Endothelial cell of umbilical vein (primary cell): ENCODE measurements at regions not wholly inside any gene's neighbourhood (a gene's known extent, or its start where the extent isn't known, plus 50 kb on each side); places are given as distances from the start of the nearest gene placed in this dataset.

ENCODE experiments used
- BruUV-seq: library from RNA; stranded (reverse); fragments of 400-500 nt; replicated peaks from 2 replicates; lab custom pipeline; 2021; lab: Mats Ljungman, UMichigan
- CTCF ChIA-PET: fragments of 300-600, 350-600 bp; sonication (Branson Sonifier 250); formaldehyde crosslinking; loops from one replicate; lab custom pipeline; 2021; ENCODE audit warnings: antibody characterized with exemption, inconsistent platforms; lab: Charles Lee
- POLR2A ChIA-PET: fragments of 300-600, 350-600 bp; sonication (Branson Sonifier 250); formaldehyde crosslinking; loops from one replicate; lab custom pipeline; 2021; ENCODE audit warnings: antibody characterized with exemption, inconsistent platforms; lab: Charles Lee
- DNase-seq: peaks from one replicate; pipeline ENCODE4 v3.0.0-alpha.2; 2011; ENCODE audit warnings: low read depth, low spot score
- FAIRE-seq: peaks from 2 replicates; lab custom pipeline; 2011; peaks lifted over from hg19 to GRCh38; lab: Jason Lieb, UNC
- H2AFZ ChIP-seq: 2 replicates; pipeline ENCODE4 v1.6.0; 2012; ENCODE audit warnings: low read depth, low read length, control low read depth, inconsistent platforms
- H3K27ac ChIP-seq: 2 replicates; pipeline ENCODE4 v1.5.1; 2011; ENCODE audit warnings: low read depth, mild to moderate bottlenecking, control low read depth, low read length, moderate library complexity; ENCODE audit not compliant: insufficient read depth
- H3K27me3 ChIP-seq, 2 experiments: 2 replicates each; pipeline versions ENCODE4 v1.6.0 to v1.6.1; 2011; ENCODE audit warnings: low read length in 2 of 2, mixed read lengths in 1 of 2; ENCODE audit not compliant: control insufficient read depth in 2 of 2, insufficient read depth in 2 of 2
- H3K36me3 ChIP-seq, 2 experiments: 2 replicates in 1 of 2; 3 replicates in 1 of 2; pipeline ENCODE4 v1.5.1; 2011; ENCODE audit warnings: low read length in 2 of 2, mild to moderate bottlenecking in 1 of 2, moderate library complexity in 1 of 2; ENCODE audit not compliant: control insufficient read depth in 2 of 2, insufficient read depth in 2 of 2; ENCODE audit errors: extremely low read depth in 1 of 2
- H3K4me1 ChIP-seq: 3 replicates; pipeline ENCODE4 v1.5.1; 2011; ENCODE audit warnings: mild to moderate bottlenecking, low read length; ENCODE audit not compliant: control insufficient read depth, insufficient read depth; ENCODE audit errors: extremely low read depth
- H3K4me2 ChIP-seq: 2 replicates; pipeline ENCODE4 v1.6.1; 2011; ENCODE audit warnings: low read length, control low read depth, mixed read lengths; ENCODE audit not compliant: insufficient read depth
- H3K4me3 ChIP-seq, 3 experiments: fragments of 200-600 bp in 1 of 3; sonication (generic), shearing (Covaris generic) in 1 of 3; replicated peaks in 1 of 3; 2 replicates each; pipeline ENCODE4 v1.5.1; 2011 to 2016; ENCODE audit warnings: control low read depth in 3 of 3, low read length in 3 of 3, mild to moderate bottlenecking in 2 of 3, inconsistent platforms in 1 of 3, low read depth in 1 of 3, moderate library complexity in 1 of 3; ENCODE audit not compliant: insufficient read depth in 1 of 3
- H3K79me2 ChIP-seq: 2 replicates; pipeline ENCODE4 v1.6.0; 2012; ENCODE audit warnings: low read length, inconsistent platforms; ENCODE audit not compliant: control insufficient read depth, insufficient read depth
- H3K9ac ChIP-seq: replicated peaks from 2 replicates; pipeline ENCODE3; 2011; ENCODE audit warnings: low read length, control low read depth; ENCODE audit not compliant: insufficient read depth; ENCODE audit errors: extremely low read depth
- H3K9me1 ChIP-seq: replicated peaks from 3 replicates; pipeline ENCODE4 v1.6.0; 2011; ENCODE audit warnings: mild to moderate bottlenecking, low read length; ENCODE audit not compliant: control insufficient read depth, insufficient read depth; ENCODE audit errors: extremely low read depth
- H3K9me3 ChIP-seq: replicated peaks from 2 replicates; pipeline ENCODE4 v1.5.1; 2012; ENCODE audit warnings: low read length, inconsistent platforms; ENCODE audit not compliant: control insufficient read depth, insufficient read depth
- H4K20me1 ChIP-seq: replicated peaks from 2 replicates; pipeline ENCODE3; 2011; ENCODE audit warnings: mild to moderate bottlenecking, low read length; ENCODE audit not compliant: control insufficient read depth, insufficient read depth; ENCODE audit errors: extremely low read depth
- CTCF ChIP-seq, 2 donors: IDR thresholded peaks; 1 replicate in 1 of 2; 2 replicates in 1 of 2; pipeline ENCODE4 v1.5.1; 2011; ENCODE audit warnings: low read length in 2 of 2, mild to moderate bottlenecking in 2 of 2, moderate library complexity in 2 of 2, control low read depth in 1 of 2, inconsistent platforms in 1 of 2, low read depth in 1 of 2; ENCODE audit not compliant: insufficient read depth in 1 of 2; ENCODE audit errors: extremely low read depth in 1 of 2
- EZH2 ChIP-seq: IDR thresholded peaks from 2 replicates; pipeline ENCODE4 v1.6.1; 2012; ENCODE audit warnings: borderline replicate concordance, low read depth, mild to moderate bottlenecking, moderate library complexity, low read length, inconsistent platforms; ENCODE audit not compliant: severe bottlenecking
- FOS ChIP-seq: IDR thresholded peaks from 2 replicates; pipeline ENCODE4 v1.6.1; 2011; ENCODE audit warnings: mild to moderate bottlenecking, low read length, moderate library complexity, borderline replicate concordance; ENCODE audit not compliant: insufficient read depth
- GATA2 ChIP-seq: IDR thresholded peaks from 2 replicates; pipeline ENCODE4 v1.7.0; 2011; ENCODE audit warnings: low read depth, mild to moderate bottlenecking, moderate library complexity, mixed read lengths, low read length; ENCODE audit not compliant: insufficient read length, insufficient read depth
- JUN ChIP-seq: IDR thresholded peaks from 2 replicates; pipeline ENCODE4 v1.6.1; 2011; ENCODE audit warnings: borderline replicate concordance, low read depth; ENCODE audit not compliant: insufficient read length, insufficient read depth
- MAX ChIP-seq: IDR thresholded peaks from 2 replicates; pipeline ENCODE4 v1.6.1; 2011; ENCODE audit not compliant: insufficient read depth, insufficient read length
- MYC ChIP-seq: IDR thresholded peaks from one replicate; pipeline ENCODE4 v1.6.1; 2011; ENCODE audit warnings: mild to moderate bottlenecking, low read depth, low read length
- POLR2A ChIP-seq: IDR thresholded peaks from 2 replicates; pipeline ENCODE4 v1.6.1; 2012; ENCODE audit warnings: low read depth, mild to moderate bottlenecking, control low read depth, low read length
- POLR2AphosphoS5 ChIP-seq: IDR thresholded peaks from 2 replicates; pipeline ENCODE4 v1.6.1; 2012; ENCODE audit warnings: low read depth, mild to moderate bottlenecking, control low read depth, low read length, moderate library complexity; ENCODE audit not compliant: insufficient read depth
- dilution Hi-C: fragments of 300-500 bp; cut with MboI; formaldehyde crosslinking; loops from one replicate; pipeline ENCODE4 v1.15.0; 2019; ENCODE audit warnings: low sequenced_read_pairs; ENCODE audit not compliant: extremely low pct_ligation_motif_present
- intact Hi-C: fragments of 100-400 bp; cut with micrococcal nuclease; formaldehyde crosslinking; loops from one replicate; pipeline ENCODE4 v1.10.0; 2022

GRCh38 chr12:80025638-80026037 is 73.7 kb upstream of the OTOGL start:
- Histone ChIP-seq H3K79me2 (no peaks in the 10 kb centered on the region), H3K36me3 (no peaks in the 10 kb centered on the region), H3K4me3 (no peak overlapping the region), H2AFZ (no peak overlapping the region), H3K4me2 (no peak overlapping the region), H3K27ac (no peak overlapping the region), H3K9ac (no peak overlapping the region), H3K9me3 (no peaks in the 10 kb centered on the region), H3K9me1 (no peaks in the 10 kb centered on the region), H3K4me1 (no peaks in the 10 kb centered on the region), H4K20me1 (no peaks in the 10 kb centered on the region), H3K27me3 (peaks cover 0 to 2% of the 10 kb centered on the region in 2 experiments)
- intact Hi-C loops: no loop called here
- TF ChIP-seq POLR2A: no peak
- no peak for TF ChIP-seq EZH2
- TF ChIP-seq CTCF (IDR thresholded peaks at IDR 0.05; ENCODE audit: extremely low read depth in 1 of 2, insufficient read depth in 1 of 2, low read depth in 1 of 2, low read length in 2 of 2): no peak
- TF ChIP-seq MAX: no peak
- no peak for TF ChIP-seq JUN
- TF ChIP-seq GATA2: no peak
- no peak for FAIRE-seq
- dilution Hi-C loops: no loop called here
- BruUV-seq: no TSS peak
- POLR2A ChIA-PET: no interaction called here
- no peak for DNase-seq
- CTCF ChIA-PET: interaction anchor here (1.6 to 2.1 kb wide), 3 partner anchors 9 to 16 kb away, joined by 4 to 7 read pairs (median 5); no protein-coding TSS in a partner anchor

GRCh38 chr12:80019691-80020090 is 79.6 kb upstream of the OTOGL start:
- no peak overlapping the region for H3K9ac ChIP-seq
- no peaks in the 10 kb centered on the region for H3K4me1 ChIP-seq
- no peaks in the 10 kb centered on the region for H4K20me1 ChIP-seq
- intact Hi-C loops (no loop called here), dilution Hi-C loops (no loop called here)
- no peak overlapping the region for H3K27ac ChIP-seq
- no peaks in the 10 kb centered on the region for H3K36me3 ChIP-seq
- no peaks in the 10 kb centered on the region for H3K9me3 ChIP-seq
- H3K9me1 ChIP-seq: no peaks in the 10 kb centered on the region
- H3K4me2 ChIP-seq: no peak overlapping the region
- DNase-seq (no peak), FAIRE-seq (no peak)
- no peaks in the 10 kb centered on the region for H3K27me3 ChIP-seq
- H3K79me2 ChIP-seq: no peaks in the 10 kb centered on the region
- CTCF ChIA-PET: no interaction called here
- POLR2A ChIA-PET: no interaction called here
- H2AFZ ChIP-seq: no peak overlapping the region
- BruUV-seq: no TSS peak
- TF ChIP-seq GATA2: no peak
- no peak for TF ChIP-seq FOS
- TF ChIP-seq POLR2A: no peak
- TF ChIP-seq EZH2: no peak
- no peak for TF ChIP-seq MYC
- no peak for TF ChIP-seq JUN
- TF ChIP-seq CTCF (IDR thresholded peaks at IDR 0.05; ENCODE audit: extremely low read depth in 1 of 2, insufficient read depth in 1 of 2, low read depth in 1 of 2, low read length in 2 of 2): no peak
- no peak for TF ChIP-seq POLR2AphosphoS5
- no peak for TF ChIP-seq MAX
- no peak overlapping the region for H3K4me3 ChIP-seq
